PC-9 (cell line): ENCODE measurements at regions not wholly inside any gene's neighbourhood (a gene's known extent, or its start where the extent isn't known, plus 50 kb on each side); places are given as distances from the start of the nearest gene placed in this dataset.
A peak's percentile ranks its signal among the peaks of the same experiment; 100 is the strongest.

Experiments used
- BruUV-seq: library from RNA; stranded (reverse); fragments of 400-500 nt; replicated peaks from 2 replicates; lab custom pipeline; 2021; lab: Mats Ljungman, UMichigan
- CTCF ChIA-PET: fragments of 300-600 bp; sonication (Branson Sonifier 250); formaldehyde crosslinking; loops from one replicate; lab custom pipeline; 2022; ENCODE audit warnings: antibody characterized with exemption; lab: Charles Lee
- POLR2A ChIA-PET: fragments of 300-600 bp; sonication (Branson Sonifier 250); formaldehyde crosslinking; loops from one replicate; lab custom pipeline; 2022; ENCODE audit warnings: antibody characterized with exemption; ENCODE audit not compliant: unreplicated experiment; lab: Charles Lee
- DNase-seq, 2 experiments: peaks; one replicate each; pipeline versions ENCODE4 v3.0.0 to v3.0.0-alpha.2; 2015 to 2022; ENCODE audit warnings: mixed read lengths in 1 of 2
- H2AFZ ChIP-seq: fragments of 200-600 bp; sonication (generic); 2 replicates; pipeline ENCODE4 v1.8.1; 2017; ENCODE audit warnings: antibody characterized with exemption
- H3F3A ChIP-seq: fragments of 200-600 bp; sonication (generic); 2 replicates; pipeline ENCODE4 v1.8.1; 2017; ENCODE audit warnings: antibody characterized with exemption, mild to moderate bottlenecking, low read depth; ENCODE audit not compliant: insufficient read depth
- H3K27ac ChIP-seq: fragments of 200-600 bp; sonication (generic); 2 replicates; pipeline ENCODE4 v1.6.1; 2016; ENCODE audit warnings: mixed run types
- H3K27me3 ChIP-seq: fragments of 200-600 bp; sonication (generic); 2 replicates; pipeline ENCODE4 v1.6.1; 2016; ENCODE audit warnings: low read depth, mixed run types; ENCODE audit not compliant: insufficient read depth
- H3K36me3 ChIP-seq: fragments of 200-600 bp; sonication (generic); 2 replicates; pipeline ENCODE4 v1.6.1; 2016; ENCODE audit warnings: low read depth, mixed run types
- H3K4me1 ChIP-seq: fragments of 200-600 bp; sonication (generic); replicated peaks from 2 replicates; pipeline ENCODE4 v1.6.1; 2016; ENCODE audit warnings: mixed run types; ENCODE audit not compliant: insufficient read depth
- H3K4me2 ChIP-seq: fragments of 200-600 bp; sonication (generic); 2 replicates; pipeline ENCODE4 v1.6.1; 2017; ENCODE audit warnings: mixed run types
- H3K4me3 ChIP-seq: fragments of 200-600 bp; sonication (generic); 2 replicates; pipeline ENCODE4 v1.6.1; 2016; ENCODE audit warnings: mixed run types
- H3K79me2 ChIP-seq: fragments of 200-600 bp; sonication (generic); 2 replicates; pipeline ENCODE4 v1.6.1; 2017; ENCODE audit warnings: low read depth, mixed run types
- H3K9me2 ChIP-seq: fragments of 200-600 bp; sonication (generic); 2 replicates; pipeline ENCODE4 v1.8.1; 2017; ENCODE audit warnings: mild to moderate bottlenecking; ENCODE audit not compliant: insufficient read depth
- H3K9me3 ChIP-seq: fragments of 200-600 bp; sonication (generic); 2 replicates; pipeline ENCODE4 v1.8.1; 2016; ENCODE audit warnings: low read depth; ENCODE audit not compliant: insufficient read depth
- H4K20me1 ChIP-seq: fragments of 200-600 bp; sonication (generic); 2 replicates; pipeline ENCODE4 v1.8.1; 2017; ENCODE audit not compliant: insufficient read depth
- EZH2 ChIP-seq: fragments of 200-600 bp; sonication (generic); IDR thresholded peaks from 2 replicates; pipeline ENCODE4 v1.8.0; 2017; ENCODE audit warnings: antibody characterized with exemption, low read depth
- intact Hi-C: fragments of 100-400 bp; cut with micrococcal nuclease; formaldehyde crosslinking; loops from one replicate; pipeline ENCODE4 v1.10.0; 2022; ENCODE audit not compliant: unreplicated experiment
- TF ChIP-seq, protein P1 (sequence below): fragments of 200-600 bp; sonication (generic); conservative IDR thresholded peaks from 2 replicates; pipeline ENCODE4 v1.6.1; 2017; ENCODE audit warnings: mixed run types, antibody characterized with exemption, mild to moderate bottlenecking, moderate library complexity

DNA sequence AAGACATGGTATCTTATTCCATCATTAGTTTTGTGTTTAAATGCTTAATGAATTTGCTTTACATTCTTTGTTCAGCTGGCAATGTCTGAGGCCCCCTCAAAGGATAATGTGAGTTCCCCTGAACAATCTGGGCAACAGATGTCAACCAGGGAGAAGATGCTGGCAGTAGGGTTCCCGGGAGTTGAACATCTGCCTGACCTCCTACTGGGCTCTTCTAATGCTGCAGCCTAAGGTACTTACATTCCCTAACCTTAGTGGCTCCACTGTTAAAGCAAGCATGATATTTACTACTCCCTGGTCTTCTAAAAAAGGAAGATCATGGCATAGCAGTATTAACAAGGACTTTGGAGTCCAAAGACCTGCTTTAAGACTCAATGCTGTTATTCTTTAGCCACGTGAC is 574.9 kb upstream of the NR5A2 start:
- Histone ChIP-seq H2AFZ (no peak overlapping the region), H3K9me3 (no peaks in the 10 kb centered on the region), H3K27ac (no peak overlapping the region), H3K36me3 (no peaks in the 10 kb centered on the region), H3K4me3 (no peak overlapping the region), H3K4me1 (no peaks in the 10 kb centered on the region), H3K9me2 (no peaks in the 10 kb centered on the region), H3K4me2 (no peak overlapping the region), H3F3A (no peaks in the 10 kb centered on the region), H3K79me2 (no peaks in the 10 kb centered on the region), H4K20me1 (no peaks in the 10 kb centered on the region), H3K27me3 (no peaks in the 10 kb centered on the region)
- ChIA-PET CTCF (no interaction called here), POLR2A (no interaction called here)
- intact Hi-C loops = no loop called here
- no peak for DNase-seq
- TF ChIP-seq, protein P1, sequence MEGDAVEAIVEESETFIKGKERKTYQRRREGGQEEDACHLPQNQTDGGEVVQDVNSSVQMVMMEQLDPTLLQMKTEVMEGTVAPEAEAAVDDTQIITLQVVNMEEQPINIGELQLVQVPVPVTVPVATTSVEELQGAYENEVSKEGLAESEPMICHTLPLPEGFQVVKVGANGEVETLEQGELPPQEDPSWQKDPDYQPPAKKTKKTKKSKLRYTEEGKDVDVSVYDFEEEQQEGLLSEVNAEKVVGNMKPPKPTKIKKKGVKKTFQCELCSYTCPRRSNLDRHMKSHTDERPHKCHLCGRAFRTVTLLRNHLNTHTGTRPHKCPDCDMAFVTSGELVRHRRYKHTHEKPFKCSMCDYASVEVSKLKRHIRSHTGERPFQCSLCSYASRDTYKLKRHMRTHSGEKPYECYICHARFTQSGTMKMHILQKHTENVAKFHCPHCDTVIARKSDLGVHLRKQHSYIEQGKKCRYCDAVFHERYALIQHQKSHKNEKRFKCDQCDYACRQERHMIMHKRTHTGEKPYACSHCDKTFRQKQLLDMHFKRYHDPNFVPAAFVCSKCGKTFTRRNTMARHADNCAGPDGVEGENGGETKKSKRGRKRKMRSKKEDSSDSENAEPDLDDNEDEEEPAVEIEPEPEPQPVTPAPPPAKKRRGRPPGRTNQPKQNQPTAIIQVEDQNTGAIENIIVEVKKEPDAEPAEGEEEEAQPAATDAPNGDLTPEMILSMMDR = no peak
- no peak for TF ChIP-seq EZH2
- BruUV-seq = no TSS peak

- no peak overlapping the region; the same call in 1 of the 2 replicates for H2AFZ ChIP-seq
- no peaks in the 10 kb centered on the region for H3K9me2 ChIP-seq
- H3K36me3 ChIP-seq = no peaks in the 10 kb centered on the region
- no peaks in the 10 kb centered on the region for H3K4me1 ChIP-seq
- H3K4me3 ChIP-seq = no peak overlapping the region
- no peaks in the 10 kb centered on the region for H3K9me3 ChIP-seq
- H3K79me2 ChIP-seq = no peaks in the 10 kb centered on the region
- no peaks in the 10 kb centered on the region for H3F3A ChIP-seq
- TF ChIP-seq EZH2 = no peak
- TF ChIP-seq, protein P1 = no peak
- H3K4me2 ChIP-seq = no peak overlapping the region
- no peaks in the 10 kb centered on the region for H4K20me1 ChIP-seq
- no TSS peak for BruUV-seq
- H3K27me3 ChIP-seq = no peaks in the 10 kb centered on the region
- CTCF ChIA-PET = no interaction called here
- POLR2A ChIA-PET = no interaction called here
- intact Hi-C loops = no loop called here
- no peak for DNase-seq
- no peak overlapping the region for H3K27ac ChIP-seq
Observed at GRCh38 chr1:199453723-199454122, 573.8 kb upstream of the NR5A2 start.

DNA sequence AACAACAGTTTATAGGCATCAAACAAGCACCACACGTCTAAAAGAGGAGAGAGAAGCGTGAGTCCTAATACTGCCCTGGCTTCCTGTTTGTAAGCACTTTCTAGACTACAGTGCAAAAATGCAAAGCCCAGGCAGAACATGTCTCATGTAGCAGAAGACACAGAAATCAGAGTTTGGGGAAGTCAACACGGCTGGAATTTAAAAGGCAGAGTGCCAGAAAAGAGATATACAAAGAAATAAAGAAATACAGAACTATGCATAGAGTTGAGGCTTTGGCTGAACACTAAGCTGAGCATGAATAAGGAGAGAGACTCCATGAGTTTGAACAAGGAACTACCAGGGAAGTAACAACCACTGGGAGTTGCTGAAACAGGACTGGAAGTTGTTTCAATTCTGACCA is 566.6 kb upstream of the NR5A2 start:
- TF ChIP-seq, protein P1 = no peak
- no peak for TF ChIP-seq EZH2
- Histone ChIP-seq H3K79me2 (no peaks in the 10 kb centered on the region), H3F3A (no peaks in the 10 kb centered on the region), H3K4me1 (no peaks in the 10 kb centered on the region), H3K9me2 (no peaks in the 10 kb centered on the region; the same call in 1 of the 2 replicates), H3K4me3 (no peak overlapping the region), H3K4me2 (no peak overlapping the region), H3K27me3 (no peaks in the 10 kb centered on the region), H3K27ac (no peak overlapping the region), H2AFZ (0 out of 2 replicates have a peak overlapping the region, but pooled peaks have one; percentile 12), H4K20me1 (no peaks in the 10 kb centered on the region), H3K9me3 (no peaks in the 10 kb centered on the region), H3K36me3 (no peaks in the 10 kb centered on the region)
- DNase-seq = no peak
- POLR2A ChIA-PET = interaction anchor here (0.5 kb wide), 1 partner anchor 600 kb away, joined by 3 read pairs; no protein-coding TSS in a partner anchor
- no TSS peak for BruUV-seq
- CTCF ChIA-PET = no interaction called here
- intact Hi-C loops = no loop called here
